H9 (cell line): ENCODE measurements at regions not wholly inside any gene's neighbourhood (a gene's known extent, or its start where the extent isn't known, plus 50 kb on each side); places are given as distances from the start of the nearest gene placed in this dataset.

Experiments used
- DNase-seq: peaks from one replicate; pipeline ENCODE4 v3.0.0-alpha.2; 2017
- H2AFZ ChIP-seq: one replicate; pipeline ENCODE4 v1.6.1; 2013; ENCODE audit warnings: mild to moderate bottlenecking, low read length, control low read depth, moderate library complexity
- H2AK5ac ChIP-seq: 2 replicates; pipeline ENCODE4 v1.6.1; 2013; ENCODE audit warnings: low read length, control low read depth, mixed read lengths; ENCODE audit not compliant: insufficient read length
- H2BK120ac ChIP-seq: one replicate; pipeline ENCODE4 v1.6.1; 2013; ENCODE audit warnings: low read depth, mild to moderate bottlenecking, low read length, control low read depth, inconsistent platforms; ENCODE audit not compliant: poor library complexity, severe bottlenecking
- H2BK12ac ChIP-seq: 2 replicates; pipeline ENCODE4 v1.6.1; 2013; ENCODE audit warnings: low read length, control low read depth, mixed read lengths, low read depth; ENCODE audit not compliant: insufficient read length
- H2BK15ac ChIP-seq: 2 replicates; pipeline ENCODE4 v1.6.1; 2013; ENCODE audit warnings: low read depth, low read length, control low read depth
- H2BK20ac ChIP-seq: one replicate; pipeline ENCODE4 v1.6.1; 2013; ENCODE audit warnings: low read depth, mild to moderate bottlenecking, low read length, control low read depth, inconsistent platforms; ENCODE audit not compliant: poor library complexity, severe bottlenecking
- H2BK5ac ChIP-seq: 2 replicates; pipeline ENCODE4 v1.6.1; 2013; ENCODE audit warnings: low read length, control low read depth, mixed read lengths; ENCODE audit not compliant: insufficient read length
- H3K14ac ChIP-seq: 2 replicates; pipeline ENCODE4 v1.6.1; 2013; ENCODE audit warnings: low read length, control low read depth; ENCODE audit not compliant: insufficient read depth
- H3K18ac ChIP-seq: 2 replicates; pipeline ENCODE4 v1.6.1; 2013; ENCODE audit warnings: low read depth, mild to moderate bottlenecking, mixed read lengths, low read length, control low read depth; ENCODE audit not compliant: insufficient read length
- H3K23ac ChIP-seq: 2 replicates; pipeline ENCODE4 v1.6.1; 2013; ENCODE audit warnings: low read length, control low read depth, mixed read lengths, low read depth; ENCODE audit not compliant: insufficient read length
- H3K23me2 ChIP-seq: 2 replicates; pipeline ENCODE4 v1.6.1; 2013; ENCODE audit warnings: low read depth, mild to moderate bottlenecking, mixed read lengths, low read length, control low read depth; ENCODE audit not compliant: insufficient read length, poor library complexity, severe bottlenecking
- H3K27ac ChIP-seq: 2 replicates; pipeline ENCODE4 v1.5.1; 2013; ENCODE audit warnings: low read length, control low read depth, mixed read lengths, low read depth; ENCODE audit not compliant: insufficient read length
- H3K27me3 ChIP-seq: 2 replicates; pipeline ENCODE4 v1.6.1; 2013; ENCODE audit warnings: low read length, control low read depth, inconsistent platforms; ENCODE audit not compliant: insufficient read depth
- H3K4ac ChIP-seq: 2 replicates; pipeline ENCODE4 v1.6.1; 2013; ENCODE audit warnings: low read depth, mild to moderate bottlenecking, control low read depth, inconsistent platforms, low read length, moderate library complexity
- H3K4me1 ChIP-seq: 2 replicates; pipeline ENCODE4 v1.6.1; 2013; ENCODE audit warnings: low read length, control low read depth, inconsistent platforms; ENCODE audit not compliant: insufficient read depth
- H3K4me2 ChIP-seq: 2 replicates; pipeline ENCODE4 v1.6.1; 2013; ENCODE audit warnings: low read length, control low read depth, mixed read lengths; ENCODE audit not compliant: insufficient read length, insufficient read depth
- H3K56ac ChIP-seq: 2 replicates; pipeline ENCODE4 v1.6.1; 2013; ENCODE audit warnings: low read depth, mild to moderate bottlenecking, mixed read lengths, low read length, control low read depth; ENCODE audit not compliant: insufficient read length
- H3K79me1 ChIP-seq: 2 replicates; pipeline ENCODE4 v1.6.1; 2013; ENCODE audit warnings: low read depth, mild to moderate bottlenecking, moderate library complexity, low read length, control low read depth, inconsistent platforms; ENCODE audit not compliant: insufficient read depth, poor library complexity, severe bottlenecking
- H3K79me2 ChIP-seq: 2 replicates; pipeline ENCODE4 v1.6.1; 2013; ENCODE audit warnings: low read length, control low read depth, inconsistent platforms; ENCODE audit not compliant: insufficient read depth
- H3K9ac ChIP-seq: 2 replicates; pipeline ENCODE4 v1.6.1; 2013; ENCODE audit warnings: low read length, control low read depth, mixed read lengths; ENCODE audit not compliant: insufficient read length; ENCODE audit errors: extremely low read depth
- H3K9me3 ChIP-seq: one replicate; pipeline ENCODE4 v1.6.1; 2013; ENCODE audit warnings: low read depth, low read length, inconsistent platforms; ENCODE audit not compliant: control insufficient read depth
- H3T11ph ChIP-seq: one replicate; pipeline ENCODE4 v1.6.1; 2013; ENCODE audit warnings: mild to moderate bottlenecking, low read length, control low read depth, inconsistent platforms
- H4K20me1 ChIP-seq: one replicate; pipeline ENCODE4 v1.6.1; 2013; ENCODE audit not compliant: control insufficient read depth, insufficient read length, insufficient read depth
- H4K5ac ChIP-seq: 2 replicates; pipeline ENCODE4 v1.6.1; 2013; ENCODE audit warnings: low read depth, mild to moderate bottlenecking, mixed read lengths, low read length, control low read depth; ENCODE audit not compliant: insufficient read length
- H4K8ac ChIP-seq: replicated peaks from 2 replicates; pipeline ENCODE4 v1.6.1; 2013; ENCODE audit warnings: low read length, control low read depth, mixed read lengths, low read depth; ENCODE audit not compliant: insufficient read length
- H4K91ac ChIP-seq: 2 replicates; pipeline ENCODE4 v1.6.1; 2013; ENCODE audit warnings: low read depth, mild to moderate bottlenecking, moderate library complexity, mixed read lengths, low read length, control low read depth; ENCODE audit not compliant: insufficient read length
- H3K27ac Mint-ChIP-seq, 3 experiments: 2 replicates in 2 of 3; 3 replicates in 1 of 3; pipeline ENCODE4 v1.8.0; 2020 to 2021; ENCODE audit warnings: mixed read lengths in 3 of 3, mild to moderate bottlenecking in 1 of 3, moderate library complexity in 1 of 3
- H3K27me3 Mint-ChIP-seq: 2 replicates; pipeline ENCODE4 v1.8.0; 2021; ENCODE audit warnings: low read depth, mild to moderate bottlenecking, moderate library complexity, mixed read lengths
- H3K36me3 Mint-ChIP-seq, 3 experiments: 2 replicates in 2 of 3; 3 replicates in 1 of 3; pipeline ENCODE4 v1.8.0; 2020 to 2021; ENCODE audit warnings: low read depth in 3 of 3, mixed read lengths in 3 of 3; ENCODE audit not compliant: insufficient read depth in 1 of 3
- H3K4me1 Mint-ChIP-seq, 2 experiments: 2 replicates each; pipeline ENCODE4 v1.8.0; 2020; ENCODE audit warnings: mixed read lengths in 2 of 2
- H3K4me3 Mint-ChIP-seq, 2 experiments: 2 replicates in 1 of 2; 3 replicates in 1 of 2; pipeline ENCODE4 v1.8.0; 2020 to 2021; ENCODE audit warnings: mild to moderate bottlenecking in 2 of 2, mixed read lengths in 2 of 2, moderate library complexity in 1 of 2
- H3K9me3 Mint-ChIP-seq, 2 experiments: 2 replicates in 1 of 2; 3 replicates in 1 of 2; pipeline ENCODE4 v1.8.0; 2020; ENCODE audit warnings: mild to moderate bottlenecking in 2 of 2, mixed read lengths in 2 of 2, moderate library complexity in 1 of 2
- WGBS: extraction: QIAGEN DNeasy Blood & Tissue Kit; methylation state at CpG from one replicate; pipeline ENCODE4 v1.1.7; 2013; ENCODE audit warnings: missing lambda C conversion rate, low lambda C conversion rate, mixed read lengths; ENCODE audit not compliant: insufficient read length; ENCODE audit errors: extremely low coverage; 5-methylcytosine and 5-hydroxymethylcytosine counted together
- TF ChIP-seq, protein P1 (sequence below): fragments of 200-600 bp; sonication (generic); conservative IDR thresholded peaks from 3 replicates; pipeline ENCODE4 v1.8.0; 2021; ENCODE audit warnings: antibody characterized with exemption, mild to moderate bottlenecking

DNA sequence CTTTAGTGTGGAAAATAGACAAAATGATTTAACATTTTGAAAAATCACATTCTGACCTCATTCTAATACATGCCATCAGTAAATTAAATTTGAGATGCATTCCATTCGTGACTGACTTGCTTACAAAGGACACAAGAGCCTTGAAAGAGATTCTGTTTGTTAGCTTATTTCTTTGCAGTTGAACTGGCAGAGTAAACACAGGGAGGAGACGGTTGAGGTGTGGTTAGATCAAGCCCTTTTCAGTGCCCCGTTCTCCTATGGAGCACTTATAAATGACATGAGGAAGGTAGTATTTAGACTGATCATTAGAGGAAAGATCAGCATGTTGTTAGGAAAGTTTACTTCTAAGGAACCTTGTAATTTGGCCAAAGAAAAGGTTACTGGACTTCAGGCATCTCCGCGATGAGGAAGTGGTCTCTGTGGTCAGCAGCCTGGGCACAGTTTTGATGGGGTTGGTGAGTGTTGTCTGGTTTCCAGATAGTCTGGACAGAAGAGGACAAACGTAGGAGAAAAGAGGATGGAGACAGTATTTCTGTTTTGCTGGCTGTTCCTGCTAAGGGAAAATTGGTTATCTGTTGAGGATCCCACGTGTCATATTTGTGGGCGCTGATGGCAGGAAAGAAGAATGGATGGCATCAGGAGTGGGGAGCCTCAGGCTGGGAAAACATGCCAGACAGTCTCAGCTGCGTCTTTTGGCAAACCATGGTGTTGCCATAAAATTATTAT lies 328.9 kb upstream of the TBL1XR1 start:
- no peak overlapping the region for H3T11ph ChIP-seq
- WGBS: no CpG with 5 or more reads among the region's 9 CpGs
- H2BK5ac ChIP-seq: no peak overlapping the region
- no peak overlapping the region for H4K5ac ChIP-seq
- H4K91ac ChIP-seq: no peak overlapping the region
- H2BK12ac ChIP-seq: no peak overlapping the region
- H3K4me3 Mint-ChIP-seq: no peak overlapping the region
- peaks cover 0 to 3% of the 10 kb centered on the region in 2 experiments; a peak in 1 of 5 replicates for H3K9me3 Mint-ChIP-seq
- no peaks in the 10 kb centered on the region for H4K20me1 ChIP-seq
- DNase-seq: no peak
- TF ChIP-seq, protein P1, sequence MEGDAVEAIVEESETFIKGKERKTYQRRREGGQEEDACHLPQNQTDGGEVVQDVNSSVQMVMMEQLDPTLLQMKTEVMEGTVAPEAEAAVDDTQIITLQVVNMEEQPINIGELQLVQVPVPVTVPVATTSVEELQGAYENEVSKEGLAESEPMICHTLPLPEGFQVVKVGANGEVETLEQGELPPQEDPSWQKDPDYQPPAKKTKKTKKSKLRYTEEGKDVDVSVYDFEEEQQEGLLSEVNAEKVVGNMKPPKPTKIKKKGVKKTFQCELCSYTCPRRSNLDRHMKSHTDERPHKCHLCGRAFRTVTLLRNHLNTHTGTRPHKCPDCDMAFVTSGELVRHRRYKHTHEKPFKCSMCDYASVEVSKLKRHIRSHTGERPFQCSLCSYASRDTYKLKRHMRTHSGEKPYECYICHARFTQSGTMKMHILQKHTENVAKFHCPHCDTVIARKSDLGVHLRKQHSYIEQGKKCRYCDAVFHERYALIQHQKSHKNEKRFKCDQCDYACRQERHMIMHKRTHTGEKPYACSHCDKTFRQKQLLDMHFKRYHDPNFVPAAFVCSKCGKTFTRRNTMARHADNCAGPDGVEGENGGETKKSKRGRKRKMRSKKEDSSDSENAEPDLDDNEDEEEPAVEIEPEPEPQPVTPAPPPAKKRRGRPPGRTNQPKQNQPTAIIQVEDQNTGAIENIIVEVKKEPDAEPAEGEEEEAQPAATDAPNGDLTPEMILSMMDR: no peak
- H3K79me2 ChIP-seq: no peaks in the 10 kb centered on the region
- H4K8ac ChIP-seq: no peak overlapping the region
- no peak overlapping the region for H3K27ac ChIP-seq
- no peaks in the 10 kb centered on the region for H3K23me2 ChIP-seq
- H3K23ac ChIP-seq: no peak overlapping the region
- no peak overlapping the region for H2AFZ ChIP-seq
- no peaks in the 10 kb centered on the region for H3K9me3 ChIP-seq
- no peaks in the 10 kb centered on the region for H3K27me3 Mint-ChIP-seq
- H2BK120ac ChIP-seq: no peak overlapping the region
- H3K9ac ChIP-seq: no peak overlapping the region
- H3K4ac ChIP-seq: no peak overlapping the region
- H3K14ac ChIP-seq: no peak overlapping the region
- no peak overlapping the region for H3K4me2 ChIP-seq
- H2BK15ac ChIP-seq: no peak overlapping the region
- no peak overlapping the region for H3K18ac ChIP-seq
- H3K79me1 ChIP-seq: no peaks in the 10 kb centered on the region
- no peaks in the 10 kb centered on the region for H3K27me3 ChIP-seq
- 0 out of 7 replicates have a peak, but pooled peaks cover 0 to 4% (median 0%) of the 10 kb centered on the region in 3 experiments for H3K36me3 Mint-ChIP-seq
- H3K4me1 ChIP-seq: peaks cover 3% of the 10 kb centered on the region; the same call in 1 of the 2 replicates
- no peak overlapping the region for H3K56ac ChIP-seq
- H2BK20ac ChIP-seq: no peak overlapping the region
- peaks cover 10 to 15% of the 10 kb centered on the region in 2 experiments for H3K4me1 Mint-ChIP-seq
- no peak overlapping the region for H2AK5ac ChIP-seq
- H3K27ac Mint-ChIP-seq: no peak overlapping the region; a peak in 1 of 7 replicates
